ENCODE measurements at regions not wholly inside any gene's neighbourhood (a gene's known extent, or its start where the extent isn't known, plus 50 kb on each side); places are given as distances from the start of the nearest gene placed in this dataset.

GRCh38 chr6:19070520-19070919, 683.4 kb downstream of the RNF144B start:
- TF ChIP-seq EP300 (IDR thresholded peaks at IDR 0.05), result no peak
- TF ChIP-seq CTCF (IDR thresholded peaks at IDR 0.05), result no peak

Measured in sigmoid colon (tissue), 4 donors.